Muscle of leg (tissue), 3 donors: ENCODE measurements at regions not wholly inside any gene's neighbourhood (a gene's known extent, or its start where the extent isn't known, plus 50 kb on each side); places are given as distances from the start of the nearest gene placed in this dataset.
"Not testable (repeated sequence)": the region's sequence is repeated elsewhere in the genome, so short reads cannot be mapped to it uniquely, and the experiment has no call there.

Experiments used
- DNase-seq: peaks from one replicate; pipeline ENCODE4 v3.0.0; 2013
- H3K27ac ChIP-seq: one replicate; pipeline ENCODE4 v1.5.1; 2013; ENCODE audit warnings: mild to moderate bottlenecking, low read length, control low read depth
- H3K27me3 ChIP-seq: one replicate; pipeline ENCODE4 v1.6.1; 2013; ENCODE audit warnings: low read length; ENCODE audit not compliant: control insufficient read depth, insufficient read depth
- H3K36me3 ChIP-seq: one replicate; pipeline ENCODE4 v1.6.1; 2013; ENCODE audit warnings: low read length; ENCODE audit not compliant: control insufficient read depth, insufficient read depth
- H3K4me1 ChIP-seq: one replicate; pipeline ENCODE4 v1.6.1; 2013; ENCODE audit warnings: low read length; ENCODE audit not compliant: control insufficient read depth, insufficient read depth
- H3K4me3 ChIP-seq: one replicate; pipeline ENCODE4 v1.5.1; 2013; ENCODE audit warnings: low read length, control low read depth
- H3K9me3 ChIP-seq: replicated peaks from 2 replicates; pipeline ENCODE4 v1.6.1; 2013; ENCODE audit warnings: low read depth, low read length; ENCODE audit not compliant: control insufficient read depth
- WGBS: methylation state at CpG from one replicate; pipeline ENCODE4 v1.1.5; 2013; ENCODE audit warnings: missing lambda C conversion rate; ENCODE audit not compliant: insufficient coverage; 5-methylcytosine and 5-hydroxymethylcytosine counted together

DNA sequence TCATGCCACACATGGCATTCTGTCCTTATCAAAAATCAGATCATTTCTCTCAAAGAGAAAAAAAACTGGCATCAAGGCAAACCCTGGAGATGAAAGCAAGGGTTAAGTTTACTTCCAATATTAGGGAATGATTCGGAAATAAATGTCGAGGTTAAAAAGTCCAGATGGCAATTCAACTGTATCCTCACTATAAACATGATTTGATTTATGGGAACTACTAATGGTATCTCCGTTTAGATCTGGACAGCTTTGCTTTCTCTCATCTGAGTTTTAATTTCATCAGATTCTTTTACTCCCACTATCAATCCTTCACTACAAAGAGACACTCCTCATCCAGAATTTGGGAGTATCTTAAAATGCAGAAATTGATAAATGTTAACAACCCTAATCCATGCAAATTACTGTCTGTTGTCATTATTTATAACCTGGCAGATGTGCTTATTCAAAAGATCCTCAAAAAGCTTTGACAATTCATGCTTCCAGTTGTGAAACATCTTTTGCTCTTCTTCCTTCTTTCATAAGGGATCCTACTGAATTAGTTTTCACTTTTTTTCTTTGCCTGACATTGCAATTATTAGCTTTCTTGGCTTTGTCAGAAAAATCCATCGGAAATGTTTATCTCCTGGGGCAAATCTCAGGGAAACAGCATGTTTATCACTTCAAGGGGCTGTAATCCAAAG is 903.2 kb downstream of the MCTP2 start:
- WGBS = no CpG with 5 or more reads among the region's 4 CpGs
- H3K4me3 ChIP-seq = no peak overlapping the region

DNA sequence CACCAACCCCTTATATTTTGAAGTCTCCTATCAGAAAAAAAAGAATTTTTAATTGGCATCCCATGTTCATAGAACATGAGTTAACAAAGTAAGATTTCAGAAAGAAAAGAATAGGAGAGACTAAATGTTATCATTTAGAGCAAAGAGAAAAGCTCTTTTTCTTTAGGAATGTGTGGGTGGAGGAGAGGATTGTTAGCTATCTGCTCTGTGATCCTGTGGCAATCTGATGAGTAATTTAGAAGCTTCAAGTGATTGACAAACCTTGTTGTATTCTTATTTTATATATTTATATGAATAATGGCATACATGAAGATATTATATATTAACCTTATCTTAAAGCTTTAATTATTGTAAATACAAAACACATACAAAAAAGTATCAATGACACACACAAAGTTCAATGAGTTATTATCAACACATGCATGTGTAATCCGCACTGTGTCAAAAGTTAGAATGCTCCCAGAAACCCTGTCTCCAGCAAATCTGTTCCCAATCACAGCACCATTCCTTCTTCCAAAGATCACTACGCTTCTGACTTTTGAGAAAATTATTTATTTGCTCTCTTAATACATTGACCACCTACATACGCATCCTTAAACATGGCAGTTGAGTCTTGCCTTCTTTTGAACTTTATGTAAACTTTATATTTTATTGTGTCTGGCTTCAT is 907.4 kb downstream of the MCTP2 start:
- no peak for DNase-seq
- WGBS = 90% methylated on average over 1 of the region's 3 CpGs
- Histone ChIP-seq H3K27ac (no peak overlapping the region), H3K9me3 (no peaks in the 10 kb centered on the region), H3K27me3 (no peaks in the 10 kb centered on the region), H3K36me3 (no peaks in the 10 kb centered on the region), H3K4me1 (no peaks in the 10 kb centered on the region), H3K4me3 (no peak overlapping the region)

More for the DNA sequence above, 903.2 kb downstream of the MCTP2 start:
- Histone ChIP-seq H3K36me3 (no peaks in the 10 kb centered on the region), H3K27ac (no peak overlapping the region), H3K4me1 (peaks cover 2% of the 10 kb centered on the region), H3K27me3 (no peaks in the 10 kb centered on the region), H3K9me3 (no peaks in the 10 kb centered on the region)
- DNase-seq = peak; percentile 5

DNA sequence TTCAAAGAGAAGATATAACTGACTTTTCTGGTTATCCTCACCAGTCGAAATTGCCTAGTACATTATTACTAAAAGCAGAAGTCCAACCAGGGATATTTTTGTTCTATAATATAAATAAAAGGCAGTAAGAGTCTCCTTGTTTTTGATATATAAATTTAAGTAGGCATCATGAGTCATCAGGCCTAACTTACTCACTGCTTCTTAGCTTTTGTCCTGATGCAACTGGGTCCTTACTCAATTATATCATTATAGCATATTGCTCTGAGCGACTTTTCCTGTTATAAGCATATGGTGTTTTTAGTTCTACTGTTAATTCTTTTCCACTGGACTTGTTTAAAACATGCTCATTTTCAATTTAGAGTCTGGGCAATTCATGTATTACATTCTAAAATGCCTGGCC is 910.1 kb downstream of the MCTP2 start:
- H3K27ac ChIP-seq = no peak overlapping the region
- DNase-seq = no peak
- H3K4me1 ChIP-seq = no peaks in the 10 kb centered on the region
- H3K27me3 ChIP-seq = no peaks in the 10 kb centered on the region
- H3K36me3 ChIP-seq = no peaks in the 10 kb centered on the region
- no CpG with 5 or more reads among the region's 2 CpGs for WGBS
- H3K4me3 ChIP-seq = no peak overlapping the region
- H3K9me3 ChIP-seq = no peaks in the 10 kb centered on the region

DNA sequence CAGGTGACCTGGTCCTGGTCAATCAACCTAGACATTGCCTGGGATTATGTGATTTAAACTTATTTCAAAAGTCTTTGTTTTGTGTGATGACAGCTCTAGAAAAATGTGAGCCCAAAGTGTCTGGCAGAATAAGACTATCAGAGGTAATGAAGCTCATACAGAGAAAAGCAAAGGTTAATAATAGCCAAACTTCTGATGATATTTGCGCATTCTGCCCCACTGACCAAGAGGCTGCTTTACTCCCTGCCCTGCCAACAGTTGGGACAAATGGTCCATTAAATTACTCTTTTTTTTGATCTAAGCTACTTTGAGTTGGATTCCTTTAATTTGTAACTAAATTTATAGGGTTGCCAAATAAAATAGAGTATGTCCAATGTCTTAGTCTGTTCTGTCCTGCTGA is 911.2 kb downstream of the MCTP2 start:
- Histone ChIP-seq H3K36me3 (no peaks in the 10 kb centered on the region), H3K9me3 (no peaks in the 10 kb centered on the region), H3K4me3 (no peak overlapping the region), H3K4me1 (no peaks in the 10 kb centered on the region), H3K27me3 (no peaks in the 10 kb centered on the region), H3K27ac (no peak overlapping the region)
- no CpG with 5 or more reads among the region's 1 CpG for WGBS
- no peak for DNase-seq

DNA sequence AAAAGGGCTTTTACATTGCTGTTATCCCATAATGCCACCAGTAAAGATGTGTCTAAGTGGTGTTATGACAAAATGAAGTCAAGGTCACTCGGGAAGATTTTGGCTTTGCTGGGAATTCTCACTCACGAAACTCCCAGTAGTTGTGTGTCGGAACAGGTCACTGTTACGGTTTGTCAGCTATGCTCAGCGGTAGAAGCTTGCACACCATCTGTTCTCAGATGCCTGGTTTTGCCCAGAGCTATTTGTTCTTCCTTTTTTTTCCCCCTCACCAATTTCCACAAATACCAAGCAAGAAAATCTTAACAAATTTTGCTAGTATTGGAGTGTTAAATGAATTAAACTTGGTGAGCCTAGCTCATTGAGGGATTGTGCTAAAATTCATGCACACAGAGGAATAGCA is 915.1 kb downstream of the MCTP2 start:
- Histone ChIP-seq H3K4me3 (no peak overlapping the region), H3K36me3 (no peaks in the 10 kb centered on the region), H3K27me3 (no peaks in the 10 kb centered on the region), H3K27ac (no peak overlapping the region), H3K9me3 (no peaks in the 10 kb centered on the region), H3K4me1 (no peaks in the 10 kb centered on the region)
- 98% methylated on average over 5 of the region's 5 CpGs for WGBS
- no peak for DNase-seq

DNA sequence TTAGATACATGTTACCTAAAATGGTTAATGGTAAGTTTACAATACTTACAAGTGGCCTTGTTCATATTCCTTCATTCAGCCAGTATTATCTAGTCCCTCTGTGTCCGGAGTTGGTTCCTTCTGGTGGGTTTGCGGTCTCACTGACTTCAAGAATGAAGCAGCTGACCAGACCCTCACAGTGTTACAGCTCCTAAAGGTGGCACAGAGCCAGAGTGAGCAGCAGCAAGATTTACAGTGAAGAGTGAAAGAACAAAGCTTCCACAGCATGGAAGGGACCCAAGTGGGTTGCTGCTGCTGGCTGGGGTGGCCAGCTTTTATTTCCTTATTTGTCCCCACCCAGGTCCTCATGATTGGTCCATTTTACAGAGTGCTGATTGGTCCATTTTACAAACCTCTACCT is 916.8 kb downstream of the MCTP2 start:
- Histone ChIP-seq H3K36me3 (no peaks in the 10 kb centered on the region), H3K4me3 (no peak overlapping the region), H3K4me1 (no peaks in the 10 kb centered on the region), H3K27ac (no peak overlapping the region), H3K9me3 (no peaks in the 10 kb centered on the region), H3K27me3 (no peaks in the 10 kb centered on the region)
- no CpG with 5 or more reads among the region's 2 CpGs for WGBS
- DNase-seq = no peak

DNA sequence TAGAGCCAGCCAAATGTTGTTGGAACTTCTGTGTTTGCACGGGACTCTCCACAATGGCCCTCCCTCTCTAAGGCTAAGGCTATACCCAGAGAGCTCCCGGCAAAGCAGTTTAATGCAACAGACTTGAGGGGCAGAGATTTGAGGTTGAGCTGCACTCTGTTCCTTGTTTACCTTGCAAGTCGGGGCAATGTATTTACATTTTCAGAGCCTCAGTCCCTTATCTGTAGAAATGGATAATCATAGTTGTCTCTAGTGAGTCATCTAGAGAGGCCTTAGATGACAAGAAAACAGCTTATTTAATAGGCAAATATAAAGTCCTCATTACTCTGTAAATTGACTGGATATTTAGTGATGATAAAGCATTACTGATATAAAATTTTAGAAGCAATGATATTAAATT is 917.7 kb downstream of the MCTP2 start:
- H3K27me3 ChIP-seq = no peaks in the 10 kb centered on the region
- H3K4me3 ChIP-seq = no peak overlapping the region
- WGBS = no CpG with 5 or more reads among the region's 3 CpGs
- DNase-seq = no peak
- no peak overlapping the region for H3K27ac ChIP-seq
- peaks cover 3% of the 10 kb centered on the region for H3K9me3 ChIP-seq
- H3K4me1 ChIP-seq = no peaks in the 10 kb centered on the region
- H3K36me3 ChIP-seq = no peaks in the 10 kb centered on the region

DNA sequence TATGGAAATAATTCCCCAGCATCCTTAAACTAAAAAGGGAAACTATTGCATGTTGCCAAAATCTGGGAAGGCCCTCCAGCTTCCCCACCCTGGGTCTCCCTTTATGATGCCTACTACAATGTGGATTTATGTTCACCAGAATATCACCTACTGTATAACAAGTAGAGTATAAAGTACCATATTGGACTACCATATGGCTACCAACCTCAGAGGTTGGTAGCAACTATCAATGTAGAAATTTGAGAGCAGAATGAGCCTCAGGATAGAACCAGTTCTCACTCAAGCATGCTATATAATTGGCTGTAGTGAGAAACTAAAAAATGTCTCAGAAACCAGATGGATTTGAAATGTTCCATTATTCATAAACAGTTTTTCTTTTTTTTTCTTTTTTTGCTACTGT is 918.4 kb downstream of the MCTP2 start:
- Histone ChIP-seq H3K4me3 (no peak overlapping the region), H3K4me1 (no peaks in the 10 kb centered on the region), H3K9me3 (peaks cover 3% of the 10 kb centered on the region), H3K36me3 (no peaks in the 10 kb centered on the region), H3K27me3 (no peaks in the 10 kb centered on the region), H3K27ac (no peak overlapping the region)
- DNase-seq = no peak

DNA sequence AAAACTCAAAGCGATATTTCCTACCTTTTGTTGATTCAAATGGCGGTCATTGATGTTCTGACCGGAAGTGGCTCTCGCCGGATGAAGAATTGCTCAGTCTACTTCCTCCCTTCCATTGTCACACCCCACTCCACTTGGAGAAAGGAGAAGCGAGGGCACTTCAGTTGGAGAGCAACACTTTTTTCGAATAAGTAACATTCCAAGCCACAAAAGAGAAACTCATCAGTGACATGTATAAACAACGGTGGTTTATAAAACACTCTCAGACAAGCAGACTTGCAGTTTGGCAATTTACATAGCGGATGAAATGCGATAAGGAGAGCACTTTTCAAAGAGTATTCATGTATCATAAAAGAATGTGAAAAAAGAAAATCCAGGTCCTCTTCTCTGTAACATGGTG is 919.1 kb downstream of the MCTP2 start:
- Histone ChIP-seq H3K27me3 (no peaks in the 10 kb centered on the region), H3K9me3 (peaks cover 3% of the 10 kb centered on the region), H3K36me3 (no peaks in the 10 kb centered on the region), H3K4me3 (no peak overlapping the region), H3K4me1 (no peaks in the 10 kb centered on the region), H3K27ac (no peak overlapping the region)
- DNase-seq = no peak
- 81% methylated on average over 3 of the region's 10 CpGs for WGBS

DNA sequence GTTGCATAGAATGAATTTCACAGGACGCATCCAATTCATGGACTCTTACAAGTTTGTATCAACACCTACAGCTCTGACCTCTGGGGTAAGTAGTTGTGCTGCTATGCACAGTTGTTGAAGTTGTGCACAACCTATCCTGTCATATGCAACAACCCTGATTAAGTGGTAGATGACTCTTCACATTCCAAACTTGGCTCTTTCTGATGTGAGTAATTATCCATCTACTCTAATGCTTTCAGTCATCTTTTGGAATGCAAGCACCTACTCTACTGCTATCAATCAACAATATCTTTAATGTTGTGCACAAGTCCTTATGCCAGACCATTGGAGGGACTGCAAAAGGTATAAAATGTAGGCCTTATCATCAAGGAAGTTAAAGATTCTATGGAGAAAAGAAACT is 921.4 kb downstream of the MCTP2 start:
- Histone ChIP-seq H3K4me3 (no peak overlapping the region), H3K27me3 (no peaks in the 10 kb centered on the region), H3K36me3 (no peaks in the 10 kb centered on the region), H3K9me3 (peaks cover 8% of the 10 kb centered on the region), H3K27ac (no peak overlapping the region), H3K4me1 (no peaks in the 10 kb centered on the region)
- no peak for DNase-seq
- whole genome bisulfite sequencing = no CpG with 5 or more reads among the region's 1 CpG

DNA sequence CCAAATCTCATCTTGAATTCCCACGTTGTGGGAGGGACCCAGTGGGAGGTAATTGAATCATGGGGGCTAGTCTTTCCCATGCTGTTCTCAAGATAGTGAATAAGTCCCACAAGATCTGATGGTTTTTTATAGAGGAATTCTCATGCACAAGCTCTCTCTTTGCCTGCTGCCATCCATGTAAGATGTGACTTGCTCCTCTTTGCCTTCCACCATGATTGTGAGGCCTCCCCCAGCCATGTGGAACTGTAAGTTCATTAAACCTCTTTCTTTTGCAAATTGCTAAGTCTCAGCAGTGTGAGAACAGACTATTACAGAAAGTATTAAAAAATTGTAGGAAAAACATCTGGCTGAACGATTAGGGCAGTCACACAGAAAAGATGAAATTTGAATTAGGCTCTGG is 921.8 kb downstream of the MCTP2 start:
- not testable (repeated sequence) for H3K27ac ChIP-seq, H3K4me3 ChIP-seq, H3K36me3 ChIP-seq, H3K4me1 ChIP-seq, H3K9me3 ChIP-seq, H3K27me3 ChIP-seq, DNase-seq
- 40% methylated on average over 1 of the region's 2 CpGs for WGBS
